ENCODE measurements at regions not wholly inside any gene's neighbourhood (a gene's known extent, or its start where the extent isn't known, plus 50 kb on each side); places are given as distances from the start of the nearest gene placed in this dataset.

DNA sequence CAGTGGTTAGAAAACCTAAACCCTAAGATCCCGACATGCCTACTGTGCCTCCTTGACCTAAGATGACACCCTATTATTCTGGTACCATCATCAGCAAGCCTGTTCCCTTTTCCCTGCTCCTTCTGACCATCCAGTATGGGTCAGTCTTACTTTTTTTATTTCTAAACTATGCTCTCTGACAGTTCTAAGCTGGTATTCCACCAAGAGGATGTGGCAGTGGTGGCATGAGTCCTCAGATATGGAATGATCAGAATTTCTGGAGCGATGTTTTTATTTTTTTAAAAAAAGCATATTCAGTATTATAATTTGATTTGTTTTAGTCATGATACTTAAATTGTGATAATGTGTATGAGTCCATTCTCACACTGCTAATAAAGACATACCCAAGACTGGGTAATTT lies 145.9 kb upstream of the LHCGR start:
- Histone ChIP-seq H3K27ac (no peak overlapping the region), H3K4me3 (no peak overlapping the region), H3K4me1 (no peaks in the 10 kb centered on the region), H3K27me3 (peaks cover 0 to 12% (median 0%) of the 10 kb centered on the region in 3 donors), H3K36me3 (no peaks in the 10 kb centered on the region), H3K9me3 (no peaks in the 10 kb centered on the region)
- 84 to 97% (median 94%) methylated on average over 2 of the region's 2 CpGs for WGBS, 5 donors
- DNase-seq: no peak
- TF ChIP-seq POLR2AphosphoS5 (IDR thresholded peaks at IDR 0.05): no peak
- TF ChIP-seq EP300 (IDR thresholded peaks at IDR 0.05): no peak
- TF ChIP-seq CTCF (IDR thresholded peaks at IDR 0.05): no peak
- TF ChIP-seq POLR2A (IDR thresholded peaks at IDR 0.05): no peak
- intact Hi-C loops (cut with DNase I; ENCODE audit: low total_unique reads): no loop called here

GRCh38 chr2:48901015-48901343 lies 145.5 kb upstream of the LHCGR start:
- TF ChIP-seq POLR2AphosphoS5 (IDR thresholded peaks at IDR 0.05) (no peak), POLR2A (IDR thresholded peaks at IDR 0.05) (no peak), EP300 (IDR thresholded peaks at IDR 0.05) (no peak)
- intact Hi-C loops (cut with DNase I; ENCODE audit: low total_unique reads): no loop called here
- no peak for DNase-seq
- Histone ChIP-seq H3K4me3 (no peak overlapping the region), H3K27me3 (peaks cover 0 to 12% (median 0%) of the 10 kb centered on the region in 3 donors), H3K27ac (no peak overlapping the region), H3K4me1 (no peaks in the 10 kb centered on the region), H3K9me3 (no peaks in the 10 kb centered on the region), H3K36me3 (no peaks in the 10 kb centered on the region)
- 67 to 78% (median 70%) methylated on average over 1 of the region's 1 CpG for WGBS, 5 donors

- no peaks in the 10 kb centered on the region for H3K36me3 ChIP-seq
- 35 to 59% (median 51%) methylated on average over 2 of the region's 2 CpGs for WGBS, 5 donors
- peaks cover 0 to 12% (median 0%) of the 10 kb centered on the region in 3 donors for H3K27me3 ChIP-seq
- TF ChIP-seq POLR2AphosphoS5 (IDR thresholded peaks at IDR 0.05) (no peak), CTCF (IDR thresholded peaks at IDR 0.05) (no peak), EP300 (IDR thresholded peaks at IDR 0.05) (no peak), POLR2A (IDR thresholded peaks at IDR 0.05) (no peak)
- no peaks in the 10 kb centered on the region for H3K4me1 ChIP-seq
- H3K4me3 ChIP-seq: no peak overlapping the region
- H3K9me3 ChIP-seq: no peaks in the 10 kb centered on the region
- intact Hi-C loops (cut with DNase I; ENCODE audit: low total_unique reads): no loop called here
- no peak overlapping the region for H3K27ac ChIP-seq
- DNase-seq: no peak
These were observed 144.9 kb upstream of the LHCGR start for GRCh38 chr2:48900321-48901014.

DNA sequence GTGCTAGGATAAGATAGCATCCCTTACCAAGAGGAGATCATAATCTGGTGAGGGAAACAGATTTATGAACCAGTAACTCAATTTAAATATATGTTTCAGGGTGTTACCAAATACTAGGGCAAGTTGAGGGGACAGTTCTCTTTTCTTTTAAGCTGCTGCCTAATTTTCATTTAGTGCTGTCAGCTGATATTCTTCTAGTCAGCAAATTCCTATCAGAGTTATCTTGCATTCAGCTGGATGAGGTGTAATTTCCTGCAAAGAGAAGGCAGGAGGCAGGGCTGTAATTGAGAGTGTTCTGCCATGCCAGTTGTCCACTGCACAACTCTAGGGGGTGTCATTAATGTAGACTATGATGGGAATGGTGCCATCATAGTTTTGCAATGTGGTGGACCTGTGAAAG lies 141.3 kb upstream of the LHCGR start:
- Histone ChIP-seq H3K4me3 (no peak overlapping the region), H3K4me1 (no peaks in the 10 kb centered on the region), H3K36me3 (no peaks in the 10 kb centered on the region), H3K9me3 (no peaks in the 10 kb centered on the region), H3K27me3 (no peaks in the 10 kb centered on the region), H3K27ac (no peak overlapping the region)
- TF ChIP-seq CTCF (IDR thresholded peaks at IDR 0.05) (no peak), POLR2AphosphoS5 (IDR thresholded peaks at IDR 0.05) (no peak), EP300 (IDR thresholded peaks at IDR 0.05) (no peak), POLR2A (IDR thresholded peaks at IDR 0.05) (no peak)
- intact Hi-C loops (cut with DNase I; ENCODE audit: low total_unique reads): no loop called here
- no peak for DNase-seq

GRCh38 chr2:48890454-48891131 lies 135.1 kb upstream of the LHCGR start:
- no peak overlapping the region for H3K4me3 ChIP-seq
- H3K27ac ChIP-seq: no peak overlapping the region
- 68 to 89% (median 85%) methylated on average over 3 of the region's 3 CpGs for WGBS, 5 donors
- no peaks in the 10 kb centered on the region for H3K36me3 ChIP-seq
- H3K27me3 ChIP-seq: no peaks in the 10 kb centered on the region
- peaks cover 0 to 5% (median 0%) of the 10 kb centered on the region in 4 donors for H3K9me3 ChIP-seq
- TF ChIP-seq CTCF (IDR thresholded peaks at IDR 0.05) (no peak), POLR2A (IDR thresholded peaks at IDR 0.05) (no peak), EP300 (IDR thresholded peaks at IDR 0.05) (no peak), POLR2AphosphoS5 (IDR thresholded peaks at IDR 0.05) (no peak)
- H3K4me1 ChIP-seq: no peaks in the 10 kb centered on the region
- intact Hi-C loops (cut with DNase I; ENCODE audit: low total_unique reads): no loop called here
- no peak for DNase-seq

All from stomach (tissue), 8 donors.